ENCODE measurements at regions not wholly inside any gene's neighbourhood (a gene's known extent, or its start where the extent isn't known, plus 50 kb on each side); places are given as distances from the start of the nearest gene placed in this dataset.

DNA sequence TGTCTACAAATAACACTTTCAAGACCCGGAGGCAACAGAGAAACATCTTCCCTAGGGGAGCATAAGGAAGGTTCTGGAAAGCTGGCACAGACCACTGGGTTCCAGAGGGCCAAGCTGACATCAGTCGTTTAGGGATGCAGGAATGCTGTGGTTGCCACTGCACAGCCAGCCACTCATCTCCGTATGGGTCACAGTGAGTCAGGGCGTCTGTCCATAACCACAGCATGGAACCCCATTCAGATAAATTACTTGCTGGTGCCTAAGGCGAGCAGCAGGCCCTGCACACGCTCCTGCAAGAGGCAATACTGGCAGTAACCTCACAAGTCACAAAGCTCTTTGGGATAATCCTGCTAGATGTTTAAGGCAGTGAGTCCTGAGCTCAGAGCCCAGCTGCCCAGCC is 140.9 kb upstream of the UBL3 start:
- no peaks in the 10 kb centered on the region for H3K36me3 ChIP-seq
- H3K27me3 ChIP-seq = no peaks in the 10 kb centered on the region
- DNase-seq (ENCODE audit: low spot score in 2 of 2) = no peak
- H3K4me1 ChIP-seq = no peaks in the 10 kb centered on the region
- H3K4me3 ChIP-seq = no peak overlapping the region
- H3K9me3 ChIP-seq = no peaks in the 10 kb centered on the region
- no peak overlapping the region for H3K27ac ChIP-seq
- WGBS = 69% methylated on average over 6 of the region's 6 CpGs
- TF ChIP-seq, protein P1, sequence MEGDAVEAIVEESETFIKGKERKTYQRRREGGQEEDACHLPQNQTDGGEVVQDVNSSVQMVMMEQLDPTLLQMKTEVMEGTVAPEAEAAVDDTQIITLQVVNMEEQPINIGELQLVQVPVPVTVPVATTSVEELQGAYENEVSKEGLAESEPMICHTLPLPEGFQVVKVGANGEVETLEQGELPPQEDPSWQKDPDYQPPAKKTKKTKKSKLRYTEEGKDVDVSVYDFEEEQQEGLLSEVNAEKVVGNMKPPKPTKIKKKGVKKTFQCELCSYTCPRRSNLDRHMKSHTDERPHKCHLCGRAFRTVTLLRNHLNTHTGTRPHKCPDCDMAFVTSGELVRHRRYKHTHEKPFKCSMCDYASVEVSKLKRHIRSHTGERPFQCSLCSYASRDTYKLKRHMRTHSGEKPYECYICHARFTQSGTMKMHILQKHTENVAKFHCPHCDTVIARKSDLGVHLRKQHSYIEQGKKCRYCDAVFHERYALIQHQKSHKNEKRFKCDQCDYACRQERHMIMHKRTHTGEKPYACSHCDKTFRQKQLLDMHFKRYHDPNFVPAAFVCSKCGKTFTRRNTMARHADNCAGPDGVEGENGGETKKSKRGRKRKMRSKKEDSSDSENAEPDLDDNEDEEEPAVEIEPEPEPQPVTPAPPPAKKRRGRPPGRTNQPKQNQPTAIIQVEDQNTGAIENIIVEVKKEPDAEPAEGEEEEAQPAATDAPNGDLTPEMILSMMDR (IDR thresholded peaks at IDR 0.05) = no peak
- TF ChIP-seq EP300 (IDR thresholded peaks at IDR 0.05) = no peak
- no peak for TF ChIP-seq POLR2AphosphoS5 (IDR thresholded peaks at IDR 0.05)
- no peak for TF ChIP-seq POLR2A (IDR thresholded peaks at IDR 0.05)

DNA sequence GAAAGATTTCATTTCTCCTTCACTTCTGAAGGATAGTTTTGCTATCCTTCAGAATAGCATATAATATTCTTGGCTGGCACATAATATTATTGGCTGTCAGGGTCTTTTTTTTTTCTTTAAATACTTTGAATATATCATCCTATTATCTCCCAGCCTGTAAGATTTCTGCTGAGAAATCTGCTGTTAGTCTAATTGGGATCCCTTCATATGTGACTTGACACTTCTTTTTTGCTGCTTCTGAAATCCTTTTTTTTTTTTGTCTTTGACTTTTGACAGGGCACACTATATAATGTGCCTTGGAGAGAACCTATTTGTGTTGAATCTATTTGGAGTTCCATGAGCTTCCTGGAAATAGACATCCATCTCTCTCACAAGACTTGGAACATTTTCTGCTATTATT is 136.9 kb upstream of the UBL3 start:
- Histone ChIP-seq H3K27me3 (no peaks in the 10 kb centered on the region), H3K36me3 (no peaks in the 10 kb centered on the region), H3K27ac (no peak overlapping the region), H3K9me3 (no peaks in the 10 kb centered on the region), H3K4me1 (no peaks in the 10 kb centered on the region), H3K4me3 (no peak overlapping the region)
- TF ChIP-seq EP300 (IDR thresholded peaks at IDR 0.05) (no peak), POLR2AphosphoS5 (IDR thresholded peaks at IDR 0.05) (no peak), POLR2A (IDR thresholded peaks at IDR 0.05) (no peak)
- TF ChIP-seq, protein P1 (IDR thresholded peaks at IDR 0.05) = no peak
- DNase-seq (ENCODE audit: low spot score in 2 of 2) = no peak

DNA sequence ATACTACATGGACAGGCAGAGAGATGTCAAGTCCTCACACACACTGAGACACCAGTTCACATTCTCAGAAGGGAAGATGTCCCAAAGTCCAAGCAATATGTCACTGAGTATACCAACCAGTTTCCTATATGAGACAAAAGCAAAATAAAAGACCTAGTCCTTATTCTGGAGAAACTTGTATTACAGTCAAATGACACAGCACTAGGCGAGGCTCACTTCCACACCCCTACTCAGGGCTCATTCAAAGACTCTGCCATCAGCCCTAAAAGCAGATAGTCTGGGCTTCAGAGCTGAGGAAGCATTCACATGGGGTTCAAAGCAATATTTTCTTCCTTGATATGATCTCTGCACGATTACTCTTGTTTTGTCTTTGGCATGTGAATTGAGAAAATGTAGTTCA is 129.9 kb upstream of the UBL3 start:
- H3K36me3 ChIP-seq = no peaks in the 10 kb centered on the region
- TF ChIP-seq EP300 (IDR thresholded peaks at IDR 0.05) = no peak
- TF ChIP-seq POLR2AphosphoS5 (IDR thresholded peaks at IDR 0.05) = no peak
- TF ChIP-seq POLR2A (IDR thresholded peaks at IDR 0.05) = no peak
- TF ChIP-seq, protein P1 (IDR thresholded peaks at IDR 0.05) = no peak
- 72% methylated on average over 2 of the region's 2 CpGs for WGBS
- DNase-seq (ENCODE audit: low spot score in 2 of 2) = no peak
- H3K9me3 ChIP-seq = no peaks in the 10 kb centered on the region
- H3K27me3 ChIP-seq = no peaks in the 10 kb centered on the region
- no peak overlapping the region for H3K4me3 ChIP-seq
- no peaks in the 10 kb centered on the region for H3K4me1 ChIP-seq
- H3K27ac ChIP-seq = no peak overlapping the region

DNA sequence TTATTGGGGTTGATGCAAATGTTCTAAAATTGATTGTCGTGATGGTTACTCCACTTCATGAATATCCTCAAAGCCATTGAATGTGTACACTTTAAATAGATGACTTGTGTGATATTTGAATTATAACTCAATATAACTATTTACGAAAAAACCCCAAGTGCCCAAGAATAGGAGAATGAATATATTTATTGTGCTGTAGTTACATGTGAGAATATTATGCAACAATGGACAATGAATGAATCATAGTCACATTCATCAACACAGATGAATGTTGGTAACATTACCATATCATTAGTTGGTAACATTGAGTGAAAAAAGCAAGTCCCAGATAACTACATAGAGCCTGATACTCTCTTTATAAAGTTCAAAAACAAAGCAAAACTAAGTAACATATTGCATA is 127.8 kb upstream of the UBL3 start:
- Histone ChIP-seq H3K36me3 (no peaks in the 10 kb centered on the region), H3K27me3 (no peaks in the 10 kb centered on the region), H3K4me1 (no peaks in the 10 kb centered on the region), H3K9me3 (no peaks in the 10 kb centered on the region), H3K4me3 (no peak overlapping the region), H3K27ac (no peak overlapping the region)
- DNase-seq (ENCODE audit: low spot score in 2 of 2) = no peak
- WGBS = 90% methylated on average over 2 of the region's 2 CpGs
- TF ChIP-seq POLR2AphosphoS5 (IDR thresholded peaks at IDR 0.05) = no peak
- TF ChIP-seq POLR2A (IDR thresholded peaks at IDR 0.05) = no peak
- TF ChIP-seq EP300 (IDR thresholded peaks at IDR 0.05) = no peak

DNA sequence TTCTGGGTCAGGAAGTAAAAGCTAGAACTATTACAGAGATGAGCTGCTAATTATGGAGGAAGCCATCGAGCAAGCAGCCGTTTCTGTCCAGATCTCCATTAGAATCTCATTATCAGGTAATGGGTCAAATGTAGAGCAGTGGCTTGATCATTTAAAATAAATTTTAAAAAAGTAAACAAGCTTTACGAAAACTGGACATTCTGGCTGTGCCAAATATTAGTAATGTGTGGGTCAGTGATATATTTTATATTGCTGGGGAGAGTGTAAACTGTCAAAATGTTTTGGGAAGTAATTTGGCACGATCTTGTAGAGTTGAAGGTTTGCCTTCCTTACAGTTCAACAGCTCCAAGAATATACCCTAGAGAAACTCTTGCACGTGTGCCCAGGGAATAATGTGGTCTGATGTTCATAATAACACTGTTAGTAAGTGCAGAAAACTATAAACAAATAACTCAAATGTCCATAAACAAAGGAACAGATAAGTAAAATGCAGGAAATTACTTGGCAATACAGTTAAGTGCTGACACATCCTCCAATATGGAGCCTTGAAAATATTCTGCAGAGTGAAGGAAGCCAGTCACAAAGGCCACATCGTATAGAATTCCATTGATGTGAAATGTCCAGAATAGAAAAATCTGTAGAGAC is 127.2 kb upstream of the UBL3 start:
- H3K9me3 ChIP-seq = no peaks in the 10 kb centered on the region
- no peak overlapping the region for H3K27ac ChIP-seq
- H3K27me3 ChIP-seq = no peaks in the 10 kb centered on the region
- no peaks in the 10 kb centered on the region for H3K36me3 ChIP-seq
- TF ChIP-seq POLR2A (IDR thresholded peaks at IDR 0.05) (no peak), POLR2AphosphoS5 (IDR thresholded peaks at IDR 0.05) (no peak), EP300 (IDR thresholded peaks at IDR 0.05) (no peak)
- TF ChIP-seq, protein P1 (IDR thresholded peaks at IDR 0.05) = no peak
- no peak overlapping the region for H3K4me3 ChIP-seq
- 70% methylated on average over 6 of the region's 6 CpGs for WGBS
- no peaks in the 10 kb centered on the region for H3K4me1 ChIP-seq
- no peak for DNase-seq (ENCODE audit: low spot score in 2 of 2)

DNA sequence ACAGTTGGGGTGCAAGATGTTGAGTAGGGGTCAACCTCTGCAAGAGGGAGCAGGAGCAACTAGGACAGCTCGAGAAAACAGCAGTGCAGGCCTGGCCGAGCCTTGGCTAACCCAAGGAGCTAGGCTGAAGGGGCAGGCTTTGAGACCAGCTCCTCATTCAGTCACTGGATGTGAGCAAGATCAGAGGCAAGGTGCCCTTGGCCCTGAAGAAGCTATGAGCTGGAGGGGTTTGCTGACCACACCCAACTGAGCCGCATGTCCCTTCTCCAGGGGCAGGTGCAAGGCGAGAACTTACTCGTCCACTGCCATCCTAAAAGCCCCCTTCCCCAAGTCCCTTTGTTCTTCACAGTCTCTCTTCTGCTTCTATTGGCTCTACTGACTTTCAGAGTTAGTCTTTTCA is 126.1 kb upstream of the UBL3 start:
- no peak for DNase-seq (ENCODE audit: low spot score in 2 of 2)
- H3K27ac ChIP-seq = no peak overlapping the region
- 88% methylated on average over 5 of the region's 5 CpGs for WGBS
- no peaks in the 10 kb centered on the region for H3K4me1 ChIP-seq
- no peaks in the 10 kb centered on the region for H3K9me3 ChIP-seq
- H3K36me3 ChIP-seq = no peaks in the 10 kb centered on the region
- H3K27me3 ChIP-seq = no peaks in the 10 kb centered on the region
- no peak overlapping the region for H3K4me3 ChIP-seq
- TF ChIP-seq EP300 (IDR thresholded peaks at IDR 0.05) (no peak), POLR2A (IDR thresholded peaks at IDR 0.05) (no peak), POLR2AphosphoS5 (IDR thresholded peaks at IDR 0.05) (no peak)
- TF ChIP-seq, protein P1 (IDR thresholded peaks at IDR 0.05) = no peak
